Stimulated activated CD8-positive, alpha-beta memory T cell treated with anti-CD3 and anti-CD28 coated beads, Interleukin-2, amount 100 ng/mL, for 48 hours (primary cell): ENCODE measurements at regions not wholly inside any gene's neighbourhood (a gene's known extent, or its start where the extent isn't known, plus 50 kb on each side); places are given as distances from the start of the nearest gene placed in this dataset.
"Not testable (repeated sequence)": the region's sequence is repeated elsewhere in the genome, so short reads cannot be mapped to it uniquely, and the experiment has no call there.

ENCODE experiments used
- DNase-seq, 2 donors: peaks; one replicate each; pipeline ENCODE4 v3.0.0-alpha.2; 2020; ENCODE audit warnings: low read depth in 2 of 2

- DNase-seq: no peak
These were observed 352.4 kb downstream of the CETN3 start for GRCh38 chr5:90056911-90057705.

- DNase-seq: no peak
These were observed 353.7 kb downstream of the CETN3 start for GRCh38 chr5:90055831-90056328.

- no peak for DNase-seq
These were observed 354.9 kb downstream of the CETN3 start for GRCh38 chr5:90054612-90055011.

GRCh38 chr5:90051756-90052155 lies 357.8 kb downstream of the CETN3 start:
- no peak for DNase-seq

GRCh38 chr5:90050103-90050502 lies 359.5 kb downstream of the CETN3 start:
- DNase-seq: no peak

- no peak for DNase-seq
These were observed 362.4 kb downstream of the CETN3 start for GRCh38 chr5:90047113-90047512.

- not testable (repeated sequence) for DNase-seq
These were observed 369.5 kb downstream of the CETN3 start for GRCh38 chr5:90040082-90040481.

- no peak for DNase-seq
These were observed 371.9 kb downstream of the CETN3 start for GRCh38 chr5:90037646-90038045.

- DNase-seq: no peak
These were observed 386.9 kb downstream of the CETN3 start for GRCh38 chr5:90022711-90023053.

- DNase-seq: no peak
These were observed 387.4 kb downstream of the CETN3 start for GRCh38 chr5:90022002-90022710.

GRCh38 chr5:90020575-90021538 lies 388.7 kb downstream of the CETN3 start:
- no peak for DNase-seq

GRCh38 chr5:90017239-90017638 lies 392.3 kb downstream of the CETN3 start:
- DNase-seq: no peak

GRCh38 chr5:90015584-90016018 lies 394.0 kb downstream of the CETN3 start:
- no peak for DNase-seq

GRCh38 chr5:90014420-90014819 lies 395.1 kb downstream of the CETN3 start:
- no peak for DNase-seq

GRCh38 chr5:90000351-90000750 lies 409.2 kb downstream of the CETN3 start:
- no peak for DNase-seq

GRCh38 chr5:89998519-89999305 lies 410.8 kb downstream of the CETN3 start:
- DNase-seq: no peak

GRCh38 chr5:89996890-89997289 lies 412.7 kb downstream of the CETN3 start:
- DNase-seq: no peak

GRCh38 chr5:89996335-89996734 lies 413.2 kb downstream of the CETN3 start:
- no peak for DNase-seq

GRCh38 chr5:89994266-89994665 lies 415.3 kb downstream of the CETN3 start:
- DNase-seq: no peak

- DNase-seq: no peak
These were observed 417.4 kb downstream of the CETN3 start for GRCh38 chr5:89992201-89992600.

GRCh38 chr5:89991592-89991991 lies 418.0 kb downstream of the CETN3 start:
- DNase-seq: no peak
